WTC11 (cell line): ENCODE measurements at regions not wholly inside any gene's neighbourhood (a gene's known extent, or its start where the extent isn't known, plus 50 kb on each side); places are given as distances from the start of the nearest gene placed in this dataset.

Experiments used
- ARID4B ChIP-seq: sonication (generic); formaldehyde crosslinking; IDR thresholded peaks from 2 replicates; pipeline ENCODE4 v1.8.0; 2023; ENCODE audit warnings: missing genetic modification reagents, mild to moderate bottlenecking, borderline replicate concordance
- ETV6 ChIP-seq: sonication (generic); formaldehyde crosslinking; IDR thresholded peaks from 2 replicates; pipeline ENCODE4 v1.8.1; 2022; ENCODE audit warnings: mild to moderate bottlenecking, missing genetic modification reagents
- FOXJ3 ChIP-seq: sonication (generic); formaldehyde crosslinking; IDR thresholded peaks from 2 replicates; pipeline ENCODE4 v1.9.0; 2021; ENCODE audit warnings: missing genetic modification reagents, mild to moderate bottlenecking, borderline replicate concordance
- MXD4 ChIP-seq: fragments of 250-450 bp; sonication (Bioruptor Pico); IDR thresholded peaks from 2 replicates; pipeline ENCODE4 v1.8.0; 2021; ENCODE audit warnings: mild to moderate bottlenecking, moderate library complexity, borderline replicate concordance
- RELA ChIP-seq: sonication (generic); formaldehyde crosslinking; IDR thresholded peaks from 2 replicates; pipeline ENCODE4 v1.8.1; 2022; ENCODE audit warnings: missing genetic modification reagents, mild to moderate bottlenecking, borderline replicate concordance
- TF ChIP-seq, protein P1 (sequence below): fragments of 250-450 bp; sonication (Bioruptor Pico); IDR thresholded peaks from 2 replicates; pipeline ENCODE4 v1.9.0; 2021; ENCODE audit warnings: mild to moderate bottlenecking
- TF ChIP-seq, protein P2 (sequence below): fragments of 200-600 bp; IDR thresholded peaks from 2 replicates; pipeline ENCODE4 v1.8.0; 2022; ENCODE audit warnings: antibody characterized with exemption

DNA sequence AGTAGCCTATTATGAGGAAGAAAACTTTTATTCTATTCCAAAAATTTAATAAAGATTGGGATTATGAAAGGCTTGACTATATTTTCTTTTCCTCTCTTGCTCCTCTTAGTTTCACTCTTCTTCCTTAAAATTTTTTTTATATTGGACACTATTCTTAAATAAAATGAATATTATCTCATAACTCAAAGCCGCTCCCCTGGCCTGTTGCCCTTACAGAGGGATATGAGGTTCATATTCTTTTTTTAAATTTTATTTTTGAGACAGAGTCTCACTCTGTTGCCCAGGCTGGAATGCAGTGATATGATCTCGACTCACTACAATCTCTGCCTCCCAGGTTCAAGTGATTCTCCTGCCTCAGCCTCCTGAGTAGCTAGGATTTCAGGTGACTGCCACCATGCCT, 106.8 kb upstream of the MPDZ start:
- TF ChIP-seq, protein P1, sequence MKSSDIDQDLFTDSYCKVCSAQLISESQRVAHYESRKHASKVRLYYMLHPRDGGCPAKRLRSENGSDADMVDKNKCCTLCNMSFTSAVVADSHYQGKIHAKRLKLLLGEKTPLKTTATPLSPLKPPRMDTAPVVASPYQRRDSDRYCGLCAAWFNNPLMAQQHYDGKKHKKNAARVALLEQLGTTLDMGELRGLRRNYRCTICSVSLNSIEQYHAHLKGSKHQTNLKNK: no peak
- TF ChIP-seq RELA (no peak), ETV6 (CRISPR knock-in tag) (no peak), FOXJ3 (CRISPR knock-in tag) (no peak), ARID4B (no peak), MXD4 (CRISPR knock-in tag) (no peak)
- TF ChIP-seq, protein P2, sequence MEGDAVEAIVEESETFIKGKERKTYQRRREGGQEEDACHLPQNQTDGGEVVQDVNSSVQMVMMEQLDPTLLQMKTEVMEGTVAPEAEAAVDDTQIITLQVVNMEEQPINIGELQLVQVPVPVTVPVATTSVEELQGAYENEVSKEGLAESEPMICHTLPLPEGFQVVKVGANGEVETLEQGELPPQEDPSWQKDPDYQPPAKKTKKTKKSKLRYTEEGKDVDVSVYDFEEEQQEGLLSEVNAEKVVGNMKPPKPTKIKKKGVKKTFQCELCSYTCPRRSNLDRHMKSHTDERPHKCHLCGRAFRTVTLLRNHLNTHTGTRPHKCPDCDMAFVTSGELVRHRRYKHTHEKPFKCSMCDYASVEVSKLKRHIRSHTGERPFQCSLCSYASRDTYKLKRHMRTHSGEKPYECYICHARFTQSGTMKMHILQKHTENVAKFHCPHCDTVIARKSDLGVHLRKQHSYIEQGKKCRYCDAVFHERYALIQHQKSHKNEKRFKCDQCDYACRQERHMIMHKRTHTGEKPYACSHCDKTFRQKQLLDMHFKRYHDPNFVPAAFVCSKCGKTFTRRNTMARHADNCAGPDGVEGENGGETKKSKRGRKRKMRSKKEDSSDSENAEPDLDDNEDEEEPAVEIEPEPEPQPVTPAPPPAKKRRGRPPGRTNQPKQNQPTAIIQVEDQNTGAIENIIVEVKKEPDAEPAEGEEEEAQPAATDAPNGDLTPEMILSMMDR: no peak
